ENCODE measurements at regions not wholly inside any gene's neighbourhood (a gene's known extent, or its start where the extent isn't known, plus 50 kb on each side); places are given as distances from the start of the nearest gene placed in this dataset.

DNA sequence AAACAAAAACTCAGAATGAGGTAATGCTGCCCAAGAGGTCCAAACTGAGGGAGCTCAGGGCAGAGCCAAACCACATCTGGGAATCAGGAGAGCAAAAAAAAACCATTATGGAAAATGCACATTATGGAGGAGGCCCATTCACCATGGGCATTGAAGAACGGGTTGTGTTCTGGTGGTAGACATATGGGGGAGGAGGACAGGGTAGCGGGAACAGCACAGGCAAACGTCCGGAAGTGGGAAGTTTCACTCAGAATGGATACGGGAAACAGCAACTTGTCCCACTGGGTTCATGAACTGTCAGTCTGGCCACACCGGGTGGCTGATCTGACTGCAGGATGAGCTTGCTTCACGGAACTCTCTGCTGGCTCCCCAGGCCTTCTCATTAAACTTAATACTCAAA, 139.7 kb downstream of the RRAGC start:
- H3K4me3 ChIP-seq (ENCODE audit: low read depth, low read length) = no peak overlapping the region
- no peak for DNase-seq (ENCODE audit: low read depth)
- TF ChIP-seq, protein P1, sequence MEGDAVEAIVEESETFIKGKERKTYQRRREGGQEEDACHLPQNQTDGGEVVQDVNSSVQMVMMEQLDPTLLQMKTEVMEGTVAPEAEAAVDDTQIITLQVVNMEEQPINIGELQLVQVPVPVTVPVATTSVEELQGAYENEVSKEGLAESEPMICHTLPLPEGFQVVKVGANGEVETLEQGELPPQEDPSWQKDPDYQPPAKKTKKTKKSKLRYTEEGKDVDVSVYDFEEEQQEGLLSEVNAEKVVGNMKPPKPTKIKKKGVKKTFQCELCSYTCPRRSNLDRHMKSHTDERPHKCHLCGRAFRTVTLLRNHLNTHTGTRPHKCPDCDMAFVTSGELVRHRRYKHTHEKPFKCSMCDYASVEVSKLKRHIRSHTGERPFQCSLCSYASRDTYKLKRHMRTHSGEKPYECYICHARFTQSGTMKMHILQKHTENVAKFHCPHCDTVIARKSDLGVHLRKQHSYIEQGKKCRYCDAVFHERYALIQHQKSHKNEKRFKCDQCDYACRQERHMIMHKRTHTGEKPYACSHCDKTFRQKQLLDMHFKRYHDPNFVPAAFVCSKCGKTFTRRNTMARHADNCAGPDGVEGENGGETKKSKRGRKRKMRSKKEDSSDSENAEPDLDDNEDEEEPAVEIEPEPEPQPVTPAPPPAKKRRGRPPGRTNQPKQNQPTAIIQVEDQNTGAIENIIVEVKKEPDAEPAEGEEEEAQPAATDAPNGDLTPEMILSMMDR (IDR thresholded peaks at IDR 0.05; ENCODE audit: control insufficient read depth, extremely low read depth, insufficient read depth) = no peak

- no peak overlapping the region for H3K4me3 ChIP-seq (ENCODE audit: low read depth, low read length)
- DNase-seq (ENCODE audit: low read depth) = no peak
- TF ChIP-seq, protein P1 (IDR thresholded peaks at IDR 0.05; ENCODE audit: control insufficient read depth, extremely low read depth, insufficient read depth) = no peak
These were observed 141.5 kb downstream of the RRAGC start for GRCh38 chr1:38718031-38718430.

- TF ChIP-seq, protein P1 (IDR thresholded peaks at IDR 0.05; ENCODE audit: control insufficient read depth, extremely low read depth, insufficient read depth) = no peak
- DNase-seq (ENCODE audit: low read depth) = no peak
- no peak overlapping the region for H3K4me3 ChIP-seq (ENCODE audit: low read depth, low read length)
These were observed 143.3 kb downstream of the RRAGC start for GRCh38 chr1:38716229-38716628.

GRCh38 chr1:38715415-38715814, 144.2 kb downstream of the RRAGC start:
- no peak overlapping the region for H3K4me3 ChIP-seq (ENCODE audit: low read depth, low read length)
- no peak for DNase-seq (ENCODE audit: low read depth)
- TF ChIP-seq, protein P1 (IDR thresholded peaks at IDR 0.05; ENCODE audit: control insufficient read depth, extremely low read depth, insufficient read depth) = no peak

DNA sequence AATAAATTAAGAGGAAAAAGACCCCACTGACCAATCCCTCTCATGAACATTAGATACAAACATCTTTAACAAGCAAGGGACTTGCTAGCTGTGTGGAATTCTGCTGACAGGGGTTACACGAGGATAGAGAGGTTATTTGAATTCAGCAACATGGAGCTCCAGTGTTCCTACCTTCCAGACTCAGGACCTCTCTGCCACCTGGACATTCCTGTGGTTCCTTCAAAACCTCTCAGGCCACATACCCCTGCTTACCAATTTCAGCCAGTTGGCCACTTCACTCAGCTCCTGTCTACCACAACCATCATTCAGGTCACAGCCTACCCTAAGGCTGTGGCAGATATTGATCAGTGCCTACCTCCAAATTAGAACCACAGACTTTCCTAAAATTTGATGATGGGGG, 147.5 kb downstream of the RRAGC start:
- H3K4me3 ChIP-seq (ENCODE audit: low read depth, low read length) = no peak overlapping the region
- no peak for DNase-seq (ENCODE audit: low read depth)
- TF ChIP-seq, protein P1 (IDR thresholded peaks at IDR 0.05; ENCODE audit: control insufficient read depth, extremely low read depth, insufficient read depth) = no peak

GRCh38 chr1:38708701-38709258, 150.8 kb downstream of the RRAGC start:
- no peak overlapping the region for H3K4me3 ChIP-seq (ENCODE audit: low read depth, low read length)
- DNase-seq (ENCODE audit: low read depth) = no peak
- TF ChIP-seq, protein P1 (IDR thresholded peaks at IDR 0.05; ENCODE audit: control insufficient read depth, extremely low read depth, insufficient read depth) = no peak

- TF ChIP-seq, protein P1 (IDR thresholded peaks at IDR 0.05; ENCODE audit: control insufficient read depth, extremely low read depth, insufficient read depth) = no peak
- no peak overlapping the region for H3K4me3 ChIP-seq (ENCODE audit: low read depth, low read length)
- no peak for DNase-seq (ENCODE audit: low read depth)
These were observed 158.5 kb downstream of the RRAGC start for GRCh38 chr1:38701088-38701487.
